Epithelial cell of proximal tubule (primary cell): ENCODE measurements at regions not wholly inside any gene's neighbourhood (a gene's known extent, or its start where the extent isn't known, plus 50 kb on each side); places are given as distances from the start of the nearest gene placed in this dataset.

ENCODE experiments used
- DNase-seq: peaks from one replicate; pipeline ENCODE4 v3.0.0-alpha.2; 2011; ENCODE audit warnings: low read depth
- H3K4me3 ChIP-seq: 2 replicates; pipeline ENCODE4 v1.5.1; 2011; ENCODE audit warnings: low read depth, mild to moderate bottlenecking, low read length
- TF ChIP-seq, protein P1 (sequence below): conservative IDR thresholded peaks from 2 replicates; pipeline ENCODE4 v1.5.1; 2012; ENCODE audit warnings: low read depth, mild to moderate bottlenecking, low read length

GRCh38 chr14:71855399-71856036 lies 76.7 kb upstream of the RGS6 start:
- TF ChIP-seq, protein P1, sequence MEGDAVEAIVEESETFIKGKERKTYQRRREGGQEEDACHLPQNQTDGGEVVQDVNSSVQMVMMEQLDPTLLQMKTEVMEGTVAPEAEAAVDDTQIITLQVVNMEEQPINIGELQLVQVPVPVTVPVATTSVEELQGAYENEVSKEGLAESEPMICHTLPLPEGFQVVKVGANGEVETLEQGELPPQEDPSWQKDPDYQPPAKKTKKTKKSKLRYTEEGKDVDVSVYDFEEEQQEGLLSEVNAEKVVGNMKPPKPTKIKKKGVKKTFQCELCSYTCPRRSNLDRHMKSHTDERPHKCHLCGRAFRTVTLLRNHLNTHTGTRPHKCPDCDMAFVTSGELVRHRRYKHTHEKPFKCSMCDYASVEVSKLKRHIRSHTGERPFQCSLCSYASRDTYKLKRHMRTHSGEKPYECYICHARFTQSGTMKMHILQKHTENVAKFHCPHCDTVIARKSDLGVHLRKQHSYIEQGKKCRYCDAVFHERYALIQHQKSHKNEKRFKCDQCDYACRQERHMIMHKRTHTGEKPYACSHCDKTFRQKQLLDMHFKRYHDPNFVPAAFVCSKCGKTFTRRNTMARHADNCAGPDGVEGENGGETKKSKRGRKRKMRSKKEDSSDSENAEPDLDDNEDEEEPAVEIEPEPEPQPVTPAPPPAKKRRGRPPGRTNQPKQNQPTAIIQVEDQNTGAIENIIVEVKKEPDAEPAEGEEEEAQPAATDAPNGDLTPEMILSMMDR: peak; percentile 93
- peak; percentile 18 for DNase-seq
- H3K4me3 ChIP-seq: no peak overlapping the region

- no peak for DNase-seq
- H3K4me3 ChIP-seq: no peak overlapping the region
- TF ChIP-seq, protein P1: no peak
Observed at GRCh38 chr14:71856199-71856919, 75.9 kb upstream of the RGS6 start.

DNA sequence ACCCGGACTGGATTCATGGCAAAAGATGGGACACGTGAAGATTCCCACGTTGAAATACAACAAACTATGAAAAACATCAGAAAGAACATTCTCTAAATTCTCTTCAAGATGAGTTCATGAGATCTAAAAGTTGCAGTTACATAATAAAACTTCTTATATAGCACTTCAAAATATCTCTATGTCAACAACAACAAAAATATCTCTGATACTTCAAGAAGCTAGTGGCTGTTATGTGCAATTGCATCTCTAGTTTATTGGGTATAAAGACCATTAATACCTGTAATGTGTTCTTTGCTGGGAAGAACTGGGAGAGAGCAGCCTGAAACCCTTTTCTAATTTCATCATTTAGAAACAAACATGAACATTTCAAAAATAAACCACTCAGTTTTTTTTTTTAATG lies 69.2 kb upstream of the RGS6 start:
- DNase-seq: no peak
- TF ChIP-seq, protein P1: peak; percentile 14
- H3K4me3 ChIP-seq: no peak overlapping the region

GRCh38 chr14:71863766-71864165 lies 68.5 kb upstream of the RGS6 start:
- H3K4me3 ChIP-seq: no peak overlapping the region
- no peak for DNase-seq
- TF ChIP-seq, protein P1: no peak
